HepG2 (cell line): ENCODE measurements at regions not wholly inside any gene's neighbourhood (a gene's known extent, or its start where the extent isn't known, plus 50 kb on each side); places are given as distances from the start of the nearest gene placed in this dataset.

Source experiments
- ATAC-seq: fragments of 200-7000 bp; cut with Tn5 transposase; 3 replicates; pipeline ENCODE4 v1.9.1; 2020; ENCODE audit warnings: mild to moderate bottlenecking, moderate library complexity
- BruUV-seq: library from RNA; stranded (reverse); fragments of 400-500 nt; replicated peaks from 2 replicates; lab custom pipeline; 2021; lab: Mats Ljungman, UMichigan
- CTCF ChIA-PET: fragments of 300-600 bp; formaldehyde crosslinking; extraction: SDS; loops from one replicate; lab custom pipeline; 2021; ENCODE audit warnings: low total read pairs, inconsistent platforms, low intra/inter-chr PET ratio; lab: Yijun Ruan, JAX
- POLR2A ChIA-PET: fragments of 350-600 bp; sonication (Branson Sonifier 250); formaldehyde crosslinking; loops from one replicate; lab custom pipeline; 2020; ENCODE audit warnings: antibody characterized with exemption, inconsistent platforms; lab: Yijun Ruan, JAX
- DNase-seq: peaks from one replicate; pipeline ENCODE4 v3.0.0-alpha.2; 2015; ENCODE audit warnings: low spot score
- FAIRE-seq: peaks from 3 replicates; lab custom pipeline; 2011; peaks lifted over from hg19 to GRCh38; lab: Jason Lieb, UNC
- H2AFZ ChIP-seq: one replicate; pipeline ENCODE4 v1.6.1; 2011; ENCODE audit warnings: low read length, inconsistent platforms
- H3K27ac ChIP-seq: fragments of 300-600 bp; 3 replicates; pipeline ENCODE4 v1.8.0; 2011; ENCODE audit warnings: mixed run types, mild to moderate bottlenecking, mixed read lengths, low read length, inconsistent platforms; ENCODE audit not compliant: insufficient read depth; ENCODE audit errors: extremely low read length
- H3K27me3 ChIP-seq, 2 experiments: fragments of 200-600 bp in 1 of 2; 2 replicates in 1 of 2; 3 replicates in 1 of 2; pipeline versions ENCODE4 v1.6.0 to v1.8.0; 2011; ENCODE audit warnings: low read length in 2 of 2, mild to moderate bottlenecking in 2 of 2, moderate library complexity in 2 of 2, inconsistent platforms in 1 of 2; ENCODE audit not compliant: insufficient read depth in 2 of 2, control insufficient read depth in 1 of 2
- H3K36me3 ChIP-seq, 2 experiments: fragments of 200-600 bp in 1 of 2; replicated peaks in 1 of 2; 2 replicates in 1 of 2; 3 replicates in 1 of 2; pipeline versions ENCODE4 v1.5.1 to v1.8.0; 2011; ENCODE audit warnings: low read length in 2 of 2, inconsistent platforms in 1 of 2; ENCODE audit not compliant: insufficient read depth in 2 of 2, control insufficient read depth in 1 of 2
- H3K4me1 ChIP-seq: 2 replicates; pipeline ENCODE4 v1.5.1; 2012; ENCODE audit warnings: low read length, inconsistent platforms; ENCODE audit not compliant: insufficient read depth
- H3K4me2 ChIP-seq: 2 replicates; pipeline ENCODE4 v1.6.0; 2011; ENCODE audit warnings: low read depth, low read length, inconsistent platforms
- H3K4me3 ChIP-seq, 3 experiments: fragments of 200-600 bp in 1 of 3; sonication (generic), shearing (Covaris generic) in 1 of 3; replicated peaks in 1 of 3; 2 replicates each; pipeline ENCODE4 v1.5.1; 2011 to 2016; ENCODE audit warnings: low read length in 3 of 3, inconsistent platforms in 2 of 3, low read depth in 2 of 3, mild to moderate bottlenecking in 2 of 3, control low read depth in 1 of 3, mixed read lengths in 1 of 3; ENCODE audit not compliant: insufficient read depth in 1 of 3
- H3K79me2 ChIP-seq: one replicate; pipeline ENCODE4 v1.6.1; 2011; ENCODE audit warnings: low read length, inconsistent platforms; ENCODE audit not compliant: insufficient read depth
- H3K9ac ChIP-seq: 2 replicates; pipeline ENCODE4 v1.6.0; 2011; ENCODE audit warnings: mild to moderate bottlenecking, low read depth, low read length, inconsistent platforms; ENCODE audit not compliant: insufficient read depth
- H3K9me3 ChIP-seq: 2 replicates; pipeline ENCODE4 v1.5.1; 2012; ENCODE audit warnings: mild to moderate bottlenecking, low read length
- H4K20me1 ChIP-seq: 2 replicates; pipeline ENCODE4 v1.6.0; 2011; ENCODE audit warnings: inconsistent platforms, mild to moderate bottlenecking, low read length, moderate library complexity; ENCODE audit not compliant: insufficient read depth
- ATF1 ChIP-seq: IDR thresholded peaks from 2 replicates; pipeline ENCODE4 v1.6.1; 2016; ENCODE audit warnings: mild to moderate bottlenecking, control low read depth
- E2F5 ChIP-seq: sonication (generic); formaldehyde crosslinking; conservative IDR thresholded peaks from 2 replicates; pipeline ENCODE4 v1.4.0; 2020; ENCODE audit warnings: missing genetic modification reagents
- ERF ChIP-seq: IDR thresholded peaks from 2 replicates; pipeline ENCODE4 v1.6.1; 2018; ENCODE audit warnings: missing biosample characterization, missing genetic modification reagents
- GFI1 ChIP-seq: sonication (generic); formaldehyde crosslinking; IDR thresholded peaks from 2 replicates; pipeline ENCODE4 v1.5.0; 2020; ENCODE audit warnings: missing genetic modification reagents, mild to moderate bottlenecking, borderline replicate concordance
- KDM2A ChIP-seq: sonication (generic); formaldehyde crosslinking; IDR thresholded peaks from 2 replicates; pipeline ENCODE4 v1.4.0; 2020; ENCODE audit warnings: low read depth, missing genetic modification reagents, borderline replicate concordance
- PITX1 ChIP-seq: sonication (generic); formaldehyde crosslinking; IDR thresholded peaks from 2 replicates; pipeline ENCODE4 v1.5.1; 2020; ENCODE audit warnings: mild to moderate bottlenecking, missing genetic modification reagents
- SMAD9 ChIP-seq: sonication (generic); formaldehyde crosslinking; IDR thresholded peaks from 2 replicates; pipeline ENCODE4 v1.5.1; 2020; ENCODE audit warnings: mild to moderate bottlenecking, missing genetic modification reagents
- ZNF589 ChIP-seq: sonication (generic); formaldehyde crosslinking; conservative IDR thresholded peaks from 2 replicates; pipeline ENCODE4 v1.8.0; 2022; ENCODE audit warnings: mild to moderate bottlenecking, moderate library complexity, missing genetic modification reagents
- WGBS: methylation state at CpG from one replicate; pipeline ENCODE4 v1.1.6; 2017; ENCODE audit warnings: low lambda C conversion rate; 5-methylcytosine and 5-hydroxymethylcytosine counted together
- in situ Hi-C: cut with HindIII; loops from 2 replicates; pipeline ENCODE4 v1.10.0; 2017; ENCODE audit warnings: low pct_unique_long_range_greater_than_20kb; ENCODE audit not compliant: extremely low pct_ligation_motif_present
- intact Hi-C: fragments of 100-400 bp; cut with micrococcal nuclease; formaldehyde crosslinking; loops from one replicate; pipeline ENCODE4 v1.10.0; 2022; ENCODE audit not compliant: unreplicated experiment
- TF ChIP-seq, protein P1 (sequence below): sonication (generic); formaldehyde crosslinking; IDR thresholded peaks from 2 replicates; pipeline ENCODE4 v1.5.1; 2020; ENCODE audit warnings: mild to moderate bottlenecking, missing genetic modification reagents
- TF ChIP-seq, protein P2 (sequence below): sonication (generic); formaldehyde crosslinking; IDR thresholded peaks from 2 replicates; pipeline ENCODE4 v1.5.1; 2020; ENCODE audit warnings: missing genetic modification reagents, mild to moderate bottlenecking, borderline replicate concordance

DNA sequence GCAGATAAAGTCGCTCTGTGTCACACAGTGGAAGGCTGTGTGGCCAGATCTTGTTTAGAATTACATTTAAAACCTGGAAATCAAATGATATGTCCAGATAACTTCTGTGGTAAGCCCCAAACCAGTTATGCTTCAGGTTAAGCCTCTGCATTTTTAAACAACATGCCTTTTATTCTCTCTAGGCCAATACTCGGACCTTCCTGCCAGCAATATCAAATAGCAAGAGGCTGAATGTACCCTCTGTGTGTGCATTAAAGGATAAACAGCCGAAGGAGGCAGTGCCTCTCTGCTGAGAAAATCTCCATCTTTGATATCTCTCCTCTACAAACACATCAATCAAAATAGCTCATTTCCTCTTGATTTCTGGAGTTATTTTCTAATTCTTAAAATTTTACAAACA, 67.1 kb upstream of the TMEM260 start:
- WGBS = 13% methylated on average over 3 of the region's 3 CpGs
- POLR2A ChIA-PET = no interaction called here
- Histone ChIP-seq H3K27ac (no peak overlapping the region), H3K79me2 (no peaks in the 10 kb centered on the region), H3K27me3 (peaks cover 0 to 16% of the 10 kb centered on the region in 2 experiments; a peak in 3 of 5 replicates), H3K9me3 (no peaks in the 10 kb centered on the region), H3K4me1 (no peaks in the 10 kb centered on the region), H3K4me3 (no peak overlapping the region), H4K20me1 (no peaks in the 10 kb centered on the region), H3K4me2 (no peak overlapping the region), H3K36me3 (no peaks in the 10 kb centered on the region), H3K9ac (no peak overlapping the region), H2AFZ (no peak overlapping the region)
- CTCF ChIA-PET = no interaction called here
- TF ChIP-seq ATF1 (CRISPR knock-in tag) (no peak), GFI1 (CRISPR knock-in tag) (no peak), ZNF589 (no peak), KDM2A (no peak), SMAD9 (CRISPR knock-in tag) (no peak), E2F5 (CRISPR knock-in tag) (no peak), PITX1 (CRISPR knock-in tag) (no peak), ERF (CRISPR knock-in tag) (no peak)
- TF ChIP-seq, protein P1, sequence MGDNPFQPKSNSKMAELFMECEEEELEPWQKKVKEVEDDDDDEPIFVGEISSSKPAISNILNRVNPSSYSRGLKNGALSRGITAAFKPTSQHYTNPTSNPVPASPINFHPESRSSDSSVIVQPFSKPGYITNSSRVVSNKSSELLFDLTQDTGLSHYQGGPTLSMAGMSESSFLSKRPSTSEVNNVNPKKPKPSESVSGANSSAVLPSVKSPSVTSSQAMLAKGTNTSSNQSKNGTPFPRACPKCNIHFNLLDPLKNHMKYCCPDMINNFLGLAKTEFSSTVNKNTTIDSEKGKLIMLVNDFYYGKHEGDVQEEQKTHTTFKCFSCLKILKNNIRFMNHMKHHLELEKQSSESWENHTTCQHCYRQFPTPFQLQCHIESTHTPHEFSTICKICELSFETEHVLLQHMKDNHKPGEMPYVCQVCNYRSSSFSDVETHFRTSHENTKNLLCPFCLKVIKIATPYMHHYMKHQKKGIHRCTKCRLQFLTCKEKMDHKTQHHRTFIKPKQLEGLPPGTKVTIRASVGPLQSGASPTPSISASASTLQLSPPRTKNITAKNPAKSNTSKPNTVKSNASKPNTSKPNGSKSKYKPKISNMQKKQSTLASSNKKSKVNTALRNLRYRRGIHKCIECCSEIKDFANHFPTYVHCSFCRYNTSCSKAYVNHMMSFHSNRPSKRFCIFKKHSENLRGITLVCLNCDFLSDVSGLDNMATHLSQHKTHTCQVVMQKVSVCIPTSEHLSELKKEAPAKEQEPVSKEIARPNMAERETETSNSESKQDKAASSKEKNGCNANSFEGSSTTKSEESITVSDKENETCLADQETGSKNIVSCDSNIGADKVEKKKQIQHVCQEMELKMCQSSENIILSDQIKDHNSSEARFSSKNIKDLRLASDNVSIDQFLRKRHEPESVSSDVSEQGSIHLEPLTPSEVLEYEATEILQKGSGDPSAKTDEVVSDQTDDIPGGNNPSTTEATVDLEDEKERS (CRISPR knock-in tag) = no peak
- TF ChIP-seq, protein P2, sequence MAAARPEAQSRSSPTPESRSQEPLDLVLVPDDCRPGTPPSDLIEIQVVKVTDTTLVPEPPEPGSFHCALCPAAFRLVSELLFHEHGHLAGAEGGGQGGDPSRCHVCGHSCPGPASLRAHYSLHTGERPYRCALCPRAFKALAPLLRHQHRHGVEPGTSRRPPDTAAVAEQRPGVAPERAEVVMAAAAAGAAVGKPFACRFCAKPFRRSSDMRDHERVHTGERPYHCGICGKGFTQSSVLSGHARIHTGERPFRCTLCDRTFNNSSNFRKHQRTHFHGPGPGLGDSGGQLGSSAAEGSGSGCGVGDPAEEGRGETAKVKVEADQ (CRISPR knock-in tag) = no peak
- ATAC-seq (no peak), DNase-seq (no peak), FAIRE-seq (no peak)
- in situ Hi-C loops (no loop called here), intact Hi-C loops (no loop called here)
- BruUV-seq = no TSS peak
